Jurkat, Clone E6-1 (cell line): ENCODE measurements at regions not wholly inside any gene's neighbourhood (a gene's known extent, or its start where the extent isn't known, plus 50 kb on each side); places are given as distances from the start of the nearest gene placed in this dataset.

Source experiments
- DNase-seq: peaks from one replicate; pipeline ENCODE4 v3.0.0-alpha.2; 2011; ENCODE audit warnings: low read depth, low spot score
- H3K4me3 ChIP-seq: 2 replicates; pipeline ENCODE4 v1.5.1; 2011; ENCODE audit warnings: mild to moderate bottlenecking, low read length, control low read depth, moderate library complexity

- no peak for DNase-seq
- no peak overlapping the region for H3K4me3 ChIP-seq
These were observed 120.2 kb upstream of the FSTL4 start for GRCh38 chr5:133732536-133732935.

- DNase-seq = no peak
- no peak overlapping the region for H3K4me3 ChIP-seq
These were observed 119.6 kb upstream of the FSTL4 start for GRCh38 chr5:133731951-133732350.

- DNase-seq = no peak
These were observed 118.5 kb upstream of the FSTL4 start for GRCh38 chr5:133730866-133731265.

GRCh38 chr5:133730346-133730745 lies 118.0 kb upstream of the FSTL4 start:
- no peak overlapping the region for H3K4me3 ChIP-seq
- DNase-seq = no peak

More at GRCh38 chr5:133730866-133731265, 118.5 kb upstream of the FSTL4 start:
- H3K4me3 ChIP-seq = no peak overlapping the region

- no peak overlapping the region for H3K4me3 ChIP-seq
- no peak for DNase-seq
These were observed 117.5 kb upstream of the FSTL4 start for GRCh38 chr5:133729800-133730199.

GRCh38 chr5:133728475-133728874 lies 116.1 kb upstream of the FSTL4 start:
- no peak overlapping the region for H3K4me3 ChIP-seq
- DNase-seq = no peak

- DNase-seq = no peak
These were observed 115.3 kb upstream of the FSTL4 start for GRCh38 chr5:133727636-133728035.

GRCh38 chr5:133723651-133724366 lies 111.5 kb upstream of the FSTL4 start:
- DNase-seq = no peak
- H3K4me3 ChIP-seq = no peak overlapping the region

More at GRCh38 chr5:133727636-133728035, 115.3 kb upstream of the FSTL4 start:
- H3K4me3 ChIP-seq = no peak overlapping the region

- no peak for DNase-seq
- H3K4me3 ChIP-seq = no peak overlapping the region
These were observed 110.8 kb upstream of the FSTL4 start for GRCh38 chr5:133723126-133723525.

GRCh38 chr5:133721365-133721764 lies 109.0 kb upstream of the FSTL4 start:
- DNase-seq = no peak

GRCh38 chr5:133718457-133718856 lies 106.1 kb upstream of the FSTL4 start:
- H3K4me3 ChIP-seq = no peak overlapping the region
- no peak for DNase-seq

More at GRCh38 chr5:133721365-133721764, 109.0 kb upstream of the FSTL4 start:
- no peak overlapping the region for H3K4me3 ChIP-seq

GRCh38 chr5:133716532-133717183 lies 104.3 kb upstream of the FSTL4 start:
- no peak overlapping the region for H3K4me3 ChIP-seq
- no peak for DNase-seq

- no peak for DNase-seq
- H3K4me3 ChIP-seq = no peak overlapping the region
These were observed 103.3 kb upstream of the FSTL4 start for GRCh38 chr5:133715616-133716015.

GRCh38 chr5:133715216-133715615 lies 102.9 kb upstream of the FSTL4 start:
- no peak overlapping the region for H3K4me3 ChIP-seq
- DNase-seq = no peak

- no peak for DNase-seq
- H3K4me3 ChIP-seq = no peak overlapping the region
These were observed 102.0 kb upstream of the FSTL4 start for GRCh38 chr5:133714161-133714915.

GRCh38 chr5:133713751-133714150 lies 101.4 kb upstream of the FSTL4 start:
- DNase-seq = no peak
- H3K4me3 ChIP-seq = no peak overlapping the region

- no peak for DNase-seq
These were observed 100.9 kb upstream of the FSTL4 start for GRCh38 chr5:133713209-133713608.

GRCh38 chr5:133712562-133712961 lies 100.2 kb upstream of the FSTL4 start:
- no peak for DNase-seq
- H3K4me3 ChIP-seq = no peak overlapping the region

More at GRCh38 chr5:133713209-133713608, 100.9 kb upstream of the FSTL4 start:
- H3K4me3 ChIP-seq = no peak overlapping the region

GRCh38 chr5:133709209-133709725 lies 96.9 kb upstream of the FSTL4 start:
- H3K4me3 ChIP-seq = no peak overlapping the region
- no peak for DNase-seq

- H3K4me3 ChIP-seq = no peak overlapping the region
- DNase-seq = no peak
These were observed 96.0 kb upstream of the FSTL4 start for GRCh38 chr5:133708331-133708850.
